ENCODE measurements at regions not wholly inside any gene's neighbourhood (a gene's known extent, or its start where the extent isn't known, plus 50 kb on each side); places are given as distances from the start of the nearest gene placed in this dataset.

GRCh38 chr20:24314053-24314452 lies 155.4 kb upstream of the SYNDIG1 start:
- TF ChIP-seq POLR2A (IDR thresholded peaks at IDR 0.05) (no peak), CTCF (IDR thresholded peaks at IDR 0.05) (no peak)

All from tibial nerve (tissue), 3 donors.